GM12878 (cell line): ENCODE measurements at regions not wholly inside any gene's neighbourhood (a gene's known extent, or its start where the extent isn't known, plus 50 kb on each side); places are given as distances from the start of the nearest gene placed in this dataset.

Source experiments
- ATAC-seq: fragments of 200-7000 bp; cut with Tn5 transposase; 3 replicates; pipeline ENCODE4 v1.9.1; 2020; ENCODE audit warnings: mild to moderate bottlenecking, moderate library complexity
- BruUV-seq: library from RNA; stranded (reverse); fragments of 400-500 nt; replicated peaks from 2 replicates; lab custom pipeline; 2021; lab: Mats Ljungman, UMichigan
- CTCF ChIA-PET: fragments of 300-600 bp; sonication (Branson Sonifier 250); formaldehyde crosslinking; extraction: SDS; loops from one replicate; lab custom pipeline; 2021; ENCODE audit warnings: inconsistent platforms; lab: Yijun Ruan, JAX
- POLR2A ChIA-PET: fragments of 350-600 bp; formaldehyde crosslinking; extraction: SDS; loops from one replicate; lab custom pipeline; 2021; ENCODE audit warnings: inconsistent platforms; lab: Charles Lee
- RAD21 ChIA-PET: fragments of 300-600 bp; sonication (Branson Sonifier 250); formaldehyde crosslinking; loops from one replicate; lab custom pipeline; 2023; ENCODE audit warnings: antibody characterized with exemption; ENCODE audit not compliant: unreplicated experiment; lab: Charles Lee
- SMC1A ChIA-PET: fragments of 300-600 bp; sonication (Branson Sonifier 250); formaldehyde crosslinking; loops from one replicate; lab custom pipeline; 2023; ENCODE audit not compliant: unreplicated experiment, uncharacterized antibody; lab: Charles Lee
- DNase-seq: peaks from one replicate; pipeline ENCODE4 v3.0.0-alpha.2; 2011; ENCODE audit warnings: low read depth, low spot score
- FAIRE-seq: peaks from 3 replicates; lab custom pipeline; 2011; peaks lifted over from hg19 to GRCh38; lab: Jason Lieb, UNC
- H2AFZ ChIP-seq: 2 replicates; pipeline ENCODE4 v1.6.0; 2011; ENCODE audit warnings: low read depth, low read length, control low read depth; ENCODE audit not compliant: control insufficient read depth
- H3K27ac ChIP-seq: 2 replicates; pipeline ENCODE4 v1.5.1; 2011; ENCODE audit warnings: control low read depth; ENCODE audit not compliant: control insufficient read depth, insufficient read depth
- H3K27me3 ChIP-seq, 2 experiments: replicated peaks in 1 of 2; 2 replicates each; pipeline versions ENCODE4 v1.6.0 to v1.6.1; 2011; ENCODE audit warnings: low read length in 1 of 2; ENCODE audit not compliant: control insufficient read depth in 2 of 2, insufficient read depth in 2 of 2
- H3K36me3 ChIP-seq, 2 experiments: 2 replicates each; pipeline ENCODE4 v1.5.1; 2011; ENCODE audit warnings: low read length in 1 of 2; ENCODE audit not compliant: control insufficient read depth in 2 of 2, insufficient read depth in 2 of 2
- H3K4me1 ChIP-seq: 2 replicates; pipeline ENCODE4 v1.6.1; 2011; ENCODE audit warnings: mild to moderate bottlenecking, low read length, moderate library complexity, mixed read lengths; ENCODE audit not compliant: control insufficient read depth, insufficient read depth
- H3K4me2 ChIP-seq: 2 replicates; pipeline ENCODE4 v1.6.0; 2011; ENCODE audit warnings: control low read depth; ENCODE audit not compliant: control insufficient read depth, insufficient read depth
- H3K4me3 ChIP-seq: fragments of 200-600 bp; sonication (generic); 2 replicates; pipeline ENCODE4 v1.5.1; 2016
- H3K79me2 ChIP-seq: 2 replicates; pipeline ENCODE4 v1.6.0; 2011; ENCODE audit warnings: low read length; ENCODE audit not compliant: control insufficient read depth, insufficient read depth
- H3K9ac ChIP-seq: 2 replicates; pipeline ENCODE4 v1.8.0; 2011; ENCODE audit warnings: low read length, control low read depth, mixed read lengths; ENCODE audit not compliant: control insufficient read depth, insufficient read depth
- H3K9me3 ChIP-seq: replicated peaks from 3 replicates; pipeline ENCODE4 v1.5.1; 2011; ENCODE audit warnings: mild to moderate bottlenecking, low read length; ENCODE audit not compliant: control insufficient read depth, insufficient read depth
- H4K20me1 ChIP-seq: 2 replicates; pipeline ENCODE4 v1.6.0; 2011; ENCODE audit not compliant: control insufficient read depth, insufficient read depth
- BHLHE40 ChIP-seq, 2 experiments: fragments of 450-650 bp in 1 of 2; IDR thresholded peaks; 2 replicates each; pipeline ENCODE4 v1.6.1; 2011 to 2017; ENCODE audit warnings: low read depth in 2 of 2, borderline replicate concordance in 1 of 2, improper control_type of control experiment in 1 of 2, low read length in 1 of 2, mild to moderate bottlenecking in 1 of 2
- CHD2 ChIP-seq: IDR thresholded peaks from 2 replicates; pipeline ENCODE4 v1.6.1; 2011; ENCODE audit warnings: low read depth, low read length, improper control_type of control experiment, borderline replicate concordance
- GABPA ChIP-seq: IDR thresholded peaks from 2 replicates; pipeline ENCODE4 v1.6.1; 2014; ENCODE audit warnings: antibody characterized with exemption, low read depth, mild to moderate bottlenecking, inconsistent platforms
- HDGF ChIP-seq: fragments of 450-650 bp; IDR thresholded peaks from 2 replicates; pipeline ENCODE4 v1.6.1; 2016; ENCODE audit warnings: antibody characterized with exemption
- IKZF2 ChIP-seq, 2 experiments: fragments of 450-650 bp; IDR thresholded peaks; 2 replicates each; pipeline ENCODE4 v1.6.1; 2017; ENCODE audit warnings: mild to moderate bottlenecking in 2 of 2, moderate library complexity in 2 of 2
- IRF3 ChIP-seq: fragments of 450-650 bp; IDR thresholded peaks from 2 replicates; pipeline ENCODE4 v1.6.1; 2014; ENCODE audit warnings: mild to moderate bottlenecking
- MEF2B ChIP-seq: fragments of 450-650 bp; IDR thresholded peaks from 2 replicates; pipeline ENCODE4 v1.6.1; 2018; ENCODE audit warnings: mild to moderate bottlenecking, moderate library complexity; ENCODE audit not compliant: partially characterized antibody, poor library complexity, severe bottlenecking
- NFXL1 ChIP-seq: fragments of 450-650 bp; IDR thresholded peaks from 2 replicates; pipeline ENCODE4 v1.6.1; 2017; ENCODE audit warnings: antibody characterized with exemption, mild to moderate bottlenecking, borderline replicate concordance
- NFYA ChIP-seq: IDR thresholded peaks from 2 replicates; pipeline ENCODE4 v1.6.1; 2011; ENCODE audit warnings: low read depth, mild to moderate bottlenecking, low read length, improper control_type of control experiment, borderline replicate concordance
- POLR2AphosphoS2 ChIP-seq: IDR thresholded peaks from 2 replicates; pipeline ENCODE4 v1.6.1; 2011; ENCODE audit warnings: low read depth, mild to moderate bottlenecking, low read length, improper control_type of control experiment, moderate library complexity
- SIX5 ChIP-seq: IDR thresholded peaks from 2 replicates; pipeline ENCODE4 v1.6.1; 2011; ENCODE audit warnings: mild to moderate bottlenecking, low read depth, low read length, moderate library complexity; ENCODE audit not compliant: severe bottlenecking
- WRNIP1 ChIP-seq: IDR thresholded peaks from 2 replicates; pipeline ENCODE4 v1.6.1; 2011; ENCODE audit warnings: low read depth, low read length, improper control_type of control experiment, borderline replicate concordance
- YBX1 ChIP-seq: fragments of 450-650 bp; IDR thresholded peaks from 2 replicates; pipeline ENCODE4 v1.6.1; 2016; ENCODE audit warnings: antibody characterized with exemption
- ZBTB4 ChIP-seq: fragments of 450-650 bp; formaldehyde crosslinking; IDR thresholded peaks from 2 replicates; pipeline ENCODE4 v1.4.0; 2022; ENCODE audit warnings: mild to moderate bottlenecking, moderate library complexity
- ZNF207 ChIP-seq: fragments of 450-650 bp; IDR thresholded peaks from 2 replicates; pipeline ENCODE4 v1.6.1; 2014; ENCODE audit warnings: antibody characterized with exemption, mild to moderate bottlenecking, borderline replicate concordance
- ZNF24 ChIP-seq: fragments of 450-650 bp; IDR thresholded peaks from 2 replicates; pipeline ENCODE4 v1.6.1; 2017; ENCODE audit warnings: antibody characterized with exemption, mild to moderate bottlenecking
- WGBS: methylation state at CpG from one replicate; pipeline ENCODE4 v1.1.6; 2016; ENCODE audit warnings: low lambda C conversion rate; ENCODE audit not compliant: insufficient replicate concordance, insufficient coverage; ENCODE audit errors: missing lambda C conversion rate; 5-methylcytosine and 5-hydroxymethylcytosine counted together
- in situ Hi-C: fragments of 300-500 bp; cut with MboI; formaldehyde crosslinking; loops from 9 replicates; pipeline ENCODE4 v1.14.3; 2018; ENCODE audit warnings: mixed read lengths
- intact Hi-C: fragments of 100-400 bp; cut with micrococcal nuclease; formaldehyde crosslinking; loops from one replicate; pipeline ENCODE4 v1.14.2; 2022; ENCODE audit not compliant: unreplicated experiment

GRCh38 chr20:24095756-24096155, 107.2 kb upstream of the GGTLC1 start:
- no peak for DNase-seq
- TF ChIP-seq CHD2 (no peak), YBX1 (no peak), IRF3 (no peak), ZNF24 (no peak), POLR2AphosphoS2 (no peak), BHLHE40 (IDR thresholded peaks at IDR 0.05; ENCODE audit: borderline replicate concordance in 1 of 2, low read depth in 2 of 2, low read length in 1 of 2) (no peak)
- TF ChIP-seq, all 136 proteins: peak for 0
- Histone ChIP-seq H3K4me1 (no peaks in the 10 kb centered on the region), H3K9ac (no peak overlapping the region), H3K4me2 (no peak overlapping the region), H3K27ac (no peak overlapping the region), H3K27me3 (no peaks in the 10 kb centered on the region; a peak in 2 of 4 replicates), H3K36me3 (no peaks in the 10 kb centered on the region), H4K20me1 (no peaks in the 10 kb centered on the region), H3K79me2 (no peaks in the 10 kb centered on the region), H3K4me3 (no peak overlapping the region), H3K9me3 (no peaks in the 10 kb centered on the region), H2AFZ (no peak overlapping the region)
- FAIRE-seq: no peak
- no peak for ATAC-seq
- POLR2A ChIA-PET: no interaction called here
- BruUV-seq: no TSS peak
- in situ Hi-C loops (no loop called here), intact Hi-C loops (no loop called here)
- SMC1A ChIA-PET: no interaction called here
- RAD21 ChIA-PET: no interaction called here
- WGBS: 42% methylated on average over 7 of the region's 7 CpGs
- CTCF ChIA-PET: interaction anchor here (1.1 kb wide), 1 partner anchor 17 kb away, joined by 3 read pairs; no protein-coding TSS in a partner anchor

- Histone ChIP-seq H3K4me3 (no peak overlapping the region), H3K27ac (no peak overlapping the region), H3K36me3 (no peaks in the 10 kb centered on the region), H3K4me2 (no peak overlapping the region), H3K4me1 (no peaks in the 10 kb centered on the region), H3K9me3 (no peaks in the 10 kb centered on the region), H3K79me2 (no peaks in the 10 kb centered on the region), H4K20me1 (no peaks in the 10 kb centered on the region), H3K9ac (no peak overlapping the region), H2AFZ (no peak overlapping the region), H3K27me3 (no peaks in the 10 kb centered on the region; a peak in 2 of 4 replicates)
- RAD21 ChIA-PET: no interaction called here
- DNase-seq: no peak
- POLR2A ChIA-PET: no interaction called here
- SMC1A ChIA-PET: no interaction called here
- no peak for ATAC-seq
- intact Hi-C loops: no loop called here
- no peak for FAIRE-seq
- BruUV-seq: no TSS peak
- in situ Hi-C loops: no loop called here
- CTCF ChIA-PET: interaction anchor here (1.1 kb wide), 1 partner anchor 16 kb away, joined by 3 read pairs; no protein-coding TSS in a partner anchor
- no peak for TF ChIP-seq MEF2B
- no peak for TF ChIP-seq WRNIP1
- no peak for TF ChIP-seq SIX5
- TF ChIP-seq ZBTB4: no peak
- TF ChIP-seq ZNF207: no peak
- TF ChIP-seq IKZF2 (IDR thresholded peaks at IDR 0.05): no peak
- no peak for TF ChIP-seq GABPA
- no peak for TF ChIP-seq NFXL1
- no peak for TF ChIP-seq HDGF
- TF ChIP-seq NFYA: no peak
Observed at GRCh38 chr20:24095303-24095702, 106.7 kb upstream of the GGTLC1 start.
